ENCODE measurements at regions not wholly inside any gene's neighbourhood (a gene's known extent, or its start where the extent isn't known, plus 50 kb on each side); places are given as distances from the start of the nearest gene placed in this dataset.

DNA sequence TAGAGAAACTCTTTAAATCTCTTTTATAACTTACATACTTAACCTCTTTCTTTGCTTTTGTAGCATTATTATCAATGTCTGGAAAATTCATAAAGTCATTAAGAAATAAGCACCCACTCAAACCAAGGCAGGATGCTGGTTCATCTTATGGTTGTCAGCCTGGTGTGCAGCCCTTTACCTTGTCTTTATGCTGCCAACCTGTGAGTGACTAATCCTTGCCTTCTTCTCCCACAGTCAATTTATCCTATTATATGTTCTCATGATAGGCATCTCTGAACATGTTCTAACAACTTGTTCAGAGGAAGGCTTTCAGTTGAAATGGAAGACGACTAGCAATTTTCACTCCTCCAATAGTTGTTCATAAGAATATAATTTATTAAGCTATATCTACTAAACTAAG, 186.9 kb upstream of the CAND1 start (continued):
- TF ChIP-seq JUN (CRISPR knock-in tag; IDR thresholded peaks at IDR 0.05) (no peak), ZNF219 (CRISPR knock-in tag; IDR thresholded peaks at IDR 0.05; ENCODE audit: borderline replicate concordance) (no peak), NFE2L1 (CRISPR knock-in tag; IDR thresholded peaks at IDR 0.05) (no peak)
- TF ChIP-seq, protein P1, sequence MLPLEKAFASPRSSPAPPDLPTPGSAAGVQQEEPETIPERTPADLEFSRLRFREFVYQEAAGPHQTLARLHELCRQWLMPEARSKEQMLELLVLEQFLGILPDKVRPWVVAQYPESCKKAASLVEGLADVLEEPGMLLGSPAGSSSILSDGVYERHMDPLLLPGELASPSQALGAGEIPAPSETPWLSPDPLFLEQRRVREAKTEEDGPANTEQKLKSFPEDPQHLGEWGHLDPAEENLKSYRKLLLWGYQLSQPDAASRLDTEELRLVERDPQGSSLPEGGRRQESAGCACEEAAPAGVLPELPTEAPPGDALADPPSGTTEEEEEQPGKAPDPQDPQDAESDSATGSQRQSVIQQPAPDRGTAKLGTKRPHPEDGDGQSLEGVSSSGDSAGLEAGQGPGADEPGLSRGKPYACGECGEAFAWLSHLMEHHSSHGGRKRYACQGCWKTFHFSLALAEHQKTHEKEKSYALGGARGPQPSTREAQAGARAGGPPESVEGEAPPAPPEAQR (CRISPR knock-in tag; IDR thresholded peaks at IDR 0.05) = no peak

DNA sequence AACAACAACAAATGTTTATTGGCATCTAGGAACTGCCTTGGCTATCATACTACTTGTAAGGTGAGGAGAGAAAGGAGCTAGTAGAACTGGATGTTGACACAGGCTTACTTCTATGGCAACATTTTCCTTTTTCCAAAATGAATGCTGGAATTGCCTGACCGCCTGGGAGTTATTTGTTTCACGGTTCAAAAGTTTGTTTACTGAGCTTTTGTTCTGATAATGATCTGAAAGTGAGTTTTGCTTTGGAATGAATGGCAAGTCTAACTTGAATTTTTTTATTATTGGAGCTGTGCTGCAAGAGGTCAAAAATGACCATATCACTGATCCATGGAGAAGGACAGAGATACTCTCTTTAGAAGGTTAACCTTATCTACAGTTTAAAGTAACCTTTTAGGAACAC, 183.5 kb upstream of the CAND1 start:
- ChIA-PET CTCF (interaction anchor here (1.6 kb wide), 1 partner anchor 68 kb away, joined by 5 read pairs; no protein-coding TSS in a partner anchor), POLR2A (no interaction called here)
- DNase-seq (ENCODE audit: low spot score) (no peak), ATAC-seq (no peak)
- TF ChIP-seq, protein P2, sequence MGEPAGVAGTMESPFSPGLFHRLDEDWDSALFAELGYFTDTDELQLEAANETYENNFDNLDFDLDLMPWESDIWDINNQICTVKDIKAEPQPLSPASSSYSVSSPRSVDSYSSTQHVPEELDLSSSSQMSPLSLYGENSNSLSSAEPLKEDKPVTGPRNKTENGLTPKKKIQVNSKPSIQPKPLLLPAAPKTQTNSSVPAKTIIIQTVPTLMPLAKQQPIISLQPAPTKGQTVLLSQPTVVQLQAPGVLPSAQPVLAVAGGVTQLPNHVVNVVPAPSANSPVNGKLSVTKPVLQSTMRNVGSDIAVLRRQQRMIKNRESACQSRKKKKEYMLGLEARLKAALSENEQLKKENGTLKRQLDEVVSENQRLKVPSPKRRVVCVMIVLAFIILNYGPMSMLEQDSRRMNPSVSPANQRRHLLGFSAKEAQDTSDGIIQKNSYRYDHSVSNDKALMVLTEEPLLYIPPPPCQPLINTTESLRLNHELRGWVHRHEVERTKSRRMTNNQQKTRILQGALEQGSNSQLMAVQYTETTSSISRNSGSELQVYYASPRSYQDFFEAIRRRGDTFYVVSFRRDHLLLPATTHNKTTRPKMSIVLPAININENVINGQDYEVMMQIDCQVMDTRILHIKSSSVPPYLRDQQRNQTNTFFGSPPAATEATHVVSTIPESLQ (CRISPR knock-in tag; IDR thresholded peaks at IDR 0.05) = no peak
- TF ChIP-seq ZNF219 (CRISPR knock-in tag; IDR thresholded peaks at IDR 0.05; ENCODE audit: borderline replicate concordance) = no peak
- TF ChIP-seq, protein P3, sequence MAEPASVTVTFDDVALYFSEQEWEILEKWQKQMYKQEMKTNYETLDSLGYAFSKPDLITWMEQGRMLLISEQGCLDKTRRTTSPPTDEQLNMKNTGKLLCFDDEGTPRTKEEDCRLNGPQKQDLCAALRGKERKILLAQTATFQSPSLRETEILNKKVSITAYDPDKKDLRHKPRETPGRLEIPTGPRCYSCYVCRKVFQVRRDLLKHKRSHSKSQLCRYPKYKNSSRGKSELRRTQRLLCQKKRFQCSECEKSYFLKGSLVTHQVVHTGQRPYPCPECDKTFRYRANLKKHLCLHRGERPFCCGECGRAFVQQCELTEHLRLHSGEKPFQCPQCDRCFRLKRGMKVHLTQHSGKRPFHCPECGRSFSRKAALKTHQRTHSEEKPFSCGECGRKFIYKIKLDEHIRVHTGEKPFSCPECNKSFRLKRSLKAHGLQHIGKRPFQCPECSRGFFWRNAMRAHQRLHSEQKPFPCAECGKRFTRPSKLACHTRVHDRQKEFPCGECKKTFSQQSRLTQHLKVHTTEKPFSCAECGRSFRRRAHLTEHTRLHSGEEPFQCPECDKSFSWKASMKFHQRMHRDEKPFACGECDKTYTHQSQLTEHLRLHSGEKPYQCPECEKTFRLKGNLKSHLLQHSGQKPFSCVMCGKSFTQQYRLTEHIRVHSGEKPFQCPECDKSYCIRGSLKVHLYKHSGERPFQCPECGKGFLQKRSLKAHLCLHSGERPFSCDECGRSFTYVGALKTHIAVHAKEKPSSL (CRISPR knock-in tag; conservative IDR thresholded peaks at IDR 0.05) = no peak
- no peak for TF ChIP-seq ZNF396 (CRISPR knock-in tag; IDR thresholded peaks at IDR 0.05; ENCODE audit: borderline replicate concordance)
- no peak for TF ChIP-seq ZBTB21 (CRISPR knock-in tag; IDR thresholded peaks at IDR 0.05; ENCODE audit: borderline replicate concordance)
- TF ChIP-seq, protein P4, sequence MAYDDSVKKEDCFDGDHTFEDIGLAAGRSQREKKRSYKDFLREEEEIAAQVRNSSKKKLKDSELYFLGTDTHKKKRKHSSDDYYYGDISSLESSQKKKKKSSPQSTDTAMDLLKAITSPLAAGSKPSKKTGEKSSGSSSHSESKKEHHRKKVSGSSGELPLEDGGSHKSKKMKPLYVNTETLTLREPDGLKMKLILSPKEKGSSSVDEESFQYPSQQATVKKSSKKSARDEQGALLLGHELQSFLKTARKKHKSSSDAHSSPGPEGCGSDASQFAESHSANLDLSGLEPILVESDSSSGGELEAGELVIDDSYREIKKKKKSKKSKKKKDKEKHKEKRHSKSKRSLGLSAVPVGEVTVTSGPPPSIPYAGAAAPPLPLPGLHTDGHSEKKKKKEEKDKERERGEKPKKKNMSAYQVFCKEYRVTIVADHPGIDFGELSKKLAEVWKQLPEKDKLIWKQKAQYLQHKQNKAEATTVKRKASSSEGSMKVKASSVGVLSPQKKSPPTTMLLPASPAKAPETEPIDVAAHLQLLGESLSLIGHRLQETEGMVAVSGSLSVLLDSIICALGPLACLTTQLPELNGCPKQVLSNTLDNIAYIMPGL (CRISPR knock-in tag; IDR thresholded peaks at IDR 0.05) = no peak
- TF ChIP-seq, protein P5, sequence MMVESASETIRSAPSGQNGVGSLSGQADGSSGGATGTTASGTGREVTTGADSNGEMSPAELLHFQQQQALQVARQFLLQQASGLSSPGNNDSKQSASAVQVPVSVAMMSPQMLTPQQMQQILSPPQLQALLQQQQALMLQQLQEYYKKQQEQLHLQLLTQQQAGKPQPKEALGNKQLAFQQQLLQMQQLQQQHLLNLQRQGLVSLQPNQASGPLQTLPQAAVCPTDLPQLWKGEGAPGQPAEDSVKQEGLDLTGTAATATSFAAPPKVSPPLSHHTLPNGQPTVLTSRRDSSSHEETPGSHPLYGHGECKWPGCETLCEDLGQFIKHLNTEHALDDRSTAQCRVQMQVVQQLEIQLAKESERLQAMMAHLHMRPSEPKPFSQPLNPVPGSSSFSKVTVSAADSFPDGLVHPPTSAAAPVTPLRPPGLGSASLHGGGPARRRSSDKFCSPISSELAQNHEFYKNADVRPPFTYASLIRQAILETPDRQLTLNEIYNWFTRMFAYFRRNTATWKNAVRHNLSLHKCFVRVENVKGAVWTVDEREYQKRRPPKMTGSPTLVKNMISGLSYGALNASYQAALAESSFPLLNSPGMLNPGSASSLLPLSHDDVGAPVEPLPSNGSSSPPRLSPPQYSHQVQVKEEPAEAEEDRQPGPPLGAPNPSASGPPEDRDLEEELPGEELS (CRISPR knock-in tag; IDR thresholded peaks at IDR 0.05) = no peak
- TF ChIP-seq, protein P6, sequence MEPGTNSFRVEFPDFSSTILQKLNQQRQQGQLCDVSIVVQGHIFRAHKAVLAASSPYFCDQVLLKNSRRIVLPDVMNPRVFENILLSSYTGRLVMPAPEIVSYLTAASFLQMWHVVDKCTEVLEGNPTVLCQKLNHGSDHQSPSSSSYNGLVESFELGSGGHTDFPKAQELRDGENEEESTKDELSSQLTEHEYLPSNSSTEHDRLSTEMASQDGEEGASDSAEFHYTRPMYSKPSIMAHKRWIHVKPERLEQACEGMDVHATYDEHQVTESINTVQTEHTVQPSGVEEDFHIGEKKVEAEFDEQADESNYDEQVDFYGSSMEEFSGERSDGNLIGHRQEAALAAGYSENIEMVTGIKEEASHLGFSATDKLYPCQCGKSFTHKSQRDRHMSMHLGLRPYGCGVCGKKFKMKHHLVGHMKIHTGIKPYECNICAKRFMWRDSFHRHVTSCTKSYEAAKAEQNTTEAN (CRISPR knock-in tag; IDR thresholded peaks at IDR 0.05) = no peak
- no peak for TF ChIP-seq SP1 (CRISPR knock-in tag; conservative IDR thresholded peaks at IDR 0.05)
- no peak for TF ChIP-seq FOXJ3 (CRISPR knock-in tag; IDR thresholded peaks at IDR 0.05; ENCODE audit: borderline replicate concordance)
- no peak for TF ChIP-seq RORB (CRISPR knock-in tag; IDR thresholded peaks at IDR 0.05)
- TF ChIP-seq, protein P7, sequence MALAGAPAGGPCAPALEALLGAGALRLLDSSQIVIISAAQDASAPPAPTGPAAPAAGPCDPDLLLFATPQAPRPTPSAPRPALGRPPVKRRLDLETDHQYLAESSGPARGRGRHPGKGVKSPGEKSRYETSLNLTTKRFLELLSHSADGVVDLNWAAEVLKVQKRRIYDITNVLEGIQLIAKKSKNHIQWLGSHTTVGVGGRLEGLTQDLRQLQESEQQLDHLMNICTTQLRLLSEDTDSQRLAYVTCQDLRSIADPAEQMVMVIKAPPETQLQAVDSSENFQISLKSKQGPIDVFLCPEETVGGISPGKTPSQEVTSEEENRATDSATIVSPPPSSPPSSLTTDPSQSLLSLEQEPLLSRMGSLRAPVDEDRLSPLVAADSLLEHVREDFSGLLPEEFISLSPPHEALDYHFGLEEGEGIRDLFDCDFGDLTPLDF (CRISPR knock-in tag; IDR thresholded peaks at IDR 0.05) = no peak
- TF ChIP-seq, protein P8, sequence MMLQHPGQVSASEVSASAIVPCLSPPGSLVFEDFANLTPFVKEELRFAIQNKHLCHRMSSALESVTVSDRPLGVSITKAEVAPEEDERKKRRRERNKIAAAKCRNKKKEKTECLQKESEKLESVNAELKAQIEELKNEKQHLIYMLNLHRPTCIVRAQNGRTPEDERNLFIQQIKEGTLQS (CRISPR knock-in tag; conservative IDR thresholded peaks at IDR 0.05) = no peak
- no peak for TF ChIP-seq GTF2I (CRISPR knock-in tag; conservative IDR thresholded peaks at IDR 0.05)
- TF ChIP-seq, protein P9, sequence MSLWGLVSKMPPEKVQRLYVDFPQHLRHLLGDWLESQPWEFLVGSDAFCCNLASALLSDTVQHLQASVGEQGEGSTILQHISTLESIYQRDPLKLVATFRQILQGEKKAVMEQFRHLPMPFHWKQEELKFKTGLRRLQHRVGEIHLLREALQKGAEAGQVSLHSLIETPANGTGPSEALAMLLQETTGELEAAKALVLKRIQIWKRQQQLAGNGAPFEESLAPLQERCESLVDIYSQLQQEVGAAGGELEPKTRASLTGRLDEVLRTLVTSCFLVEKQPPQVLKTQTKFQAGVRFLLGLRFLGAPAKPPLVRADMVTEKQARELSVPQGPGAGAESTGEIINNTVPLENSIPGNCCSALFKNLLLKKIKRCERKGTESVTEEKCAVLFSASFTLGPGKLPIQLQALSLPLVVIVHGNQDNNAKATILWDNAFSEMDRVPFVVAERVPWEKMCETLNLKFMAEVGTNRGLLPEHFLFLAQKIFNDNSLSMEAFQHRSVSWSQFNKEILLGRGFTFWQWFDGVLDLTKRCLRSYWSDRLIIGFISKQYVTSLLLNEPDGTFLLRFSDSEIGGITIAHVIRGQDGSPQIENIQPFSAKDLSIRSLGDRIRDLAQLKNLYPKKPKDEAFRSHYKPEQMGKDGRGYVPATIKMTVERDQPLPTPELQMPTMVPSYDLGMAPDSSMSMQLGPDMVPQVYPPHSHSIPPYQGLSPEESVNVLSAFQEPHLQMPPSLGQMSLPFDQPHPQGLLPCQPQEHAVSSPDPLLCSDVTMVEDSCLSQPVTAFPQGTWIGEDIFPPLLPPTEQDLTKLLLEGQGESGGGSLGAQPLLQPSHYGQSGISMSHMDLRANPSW (CRISPR knock-in tag; conservative IDR thresholded peaks at IDR 0.05; ENCODE audit: low read depth) = no peak
- no peak for TF ChIP-seq NFATC4 (CRISPR knock-in tag; IDR thresholded peaks at IDR 0.05)
- no peak for TF ChIP-seq ZNF423 (CRISPR knock-in tag; IDR thresholded peaks at IDR 0.05)
- Mint-ChIP-seq H3K27me3 (ENCODE audit: low read depth) (no peaks in the 10 kb centered on the region; the same call in 1 of the 2 replicates), H3K27ac (no peak overlapping the region), H3K36me3 (no peaks in the 10 kb centered on the region), H3K4me3 (no peak overlapping the region), H3K4me1 (peaks cover 8% of the 10 kb centered on the region), H3K9me3 (no peaks in the 10 kb centered on the region)
